Epithelial cell of esophagus (primary cell): ENCODE measurements at regions not wholly inside any gene's neighbourhood (a gene's known extent, or its start where the extent isn't known, plus 50 kb on each side); places are given as distances from the start of the nearest gene placed in this dataset.
"Not testable (repeated sequence)": the region's sequence is repeated elsewhere in the genome, so short reads cannot be mapped to it uniquely, and the experiment has no call there.

Source experiments
- DNase-seq: peaks from one replicate; pipeline ENCODE4 v3.0.0; 2010; ENCODE audit warnings: low read depth
- H3K4me3 ChIP-seq: 2 replicates; pipeline ENCODE4 v1.5.1; 2011; ENCODE audit warnings: mild to moderate bottlenecking, low read length, control low read depth
- CTCF ChIP-seq: IDR thresholded peaks from 2 replicates; pipeline ENCODE4 v1.5.1; 2011; ENCODE audit warnings: low read depth, mild to moderate bottlenecking, low read length, control low read depth, inconsistent platforms; ENCODE audit not compliant: insufficient read depth; ENCODE audit errors: missing control alignments

GRCh38 chr1:235052067-235053008 is 76.3 kb downstream of the TOMM20 start:
- no peak for DNase-seq
- no peak overlapping the region for H3K4me3 ChIP-seq
- no peak for TF ChIP-seq CTCF

GRCh38 chr1:235051521-235051920 is 77.1 kb downstream of the TOMM20 start:
- H3K4me3 ChIP-seq: no peak overlapping the region
- DNase-seq: no peak
- no peak for TF ChIP-seq CTCF

GRCh38 chr1:235050911-235051360 is 77.7 kb downstream of the TOMM20 start:
- TF ChIP-seq CTCF: no peak
- peak; percentile 22 for DNase-seq
- no peak overlapping the region for H3K4me3 ChIP-seq

GRCh38 chr1:235049716-235050378 is 78.8 kb downstream of the TOMM20 start:
- DNase-seq, H3K4me3 ChIP-seq: not testable (repeated sequence)

- TF ChIP-seq CTCF: no peak
- H3K4me3 ChIP-seq: no peak overlapping the region
- no peak for DNase-seq
Observed at GRCh38 chr1:235049217-235049616, 79.4 kb downstream of the TOMM20 start.

- no peak for TF ChIP-seq CTCF
- no peak for DNase-seq
- no peak overlapping the region for H3K4me3 ChIP-seq
Observed at GRCh38 chr1:235047331-235047871, 81.2 kb downstream of the TOMM20 start.

- no peak for DNase-seq
- no peak overlapping the region for H3K4me3 ChIP-seq
- TF ChIP-seq CTCF: no peak
Observed at GRCh38 chr1:235045921-235046601, 82.6 kb downstream of the TOMM20 start.
